HCT116 (cell line): ENCODE measurements at regions not wholly inside any gene's neighbourhood (a gene's known extent, or its start where the extent isn't known, plus 50 kb on each side); places are given as distances from the start of the nearest gene placed in this dataset.

Source experiments
- ATAC-seq: fragments of 200-7000 bp; cut with Tn5 transposase; 2 replicates; pipeline ENCODE4 v1.9.1; 2020; ENCODE audit warnings: mild to moderate bottlenecking, moderate library complexity
- BruUV-seq: library from RNA; stranded (reverse); fragments of 400-500 nt; replicated peaks from 2 replicates; lab custom pipeline; 2021; lab: Mats Ljungman, UMichigan
- CTCF ChIA-PET: fragments of 300-600 bp; sonication (Branson Sonifier 250); formaldehyde crosslinking; loops from one replicate; lab custom pipeline; 2021; ENCODE audit warnings: antibody characterized with exemption; lab: Charles Lee
- POLR2A ChIA-PET: fragments of 300-600, 350-600 bp; sonication (Branson Sonifier 250); formaldehyde crosslinking; loops from one replicate; lab custom pipeline; 2021; ENCODE audit warnings: antibody characterized with exemption; lab: Charles Lee
- RAD21 ChIA-PET, 2 experiments: fragments of 300-600 bp; sonication (Branson Sonifier 250); formaldehyde crosslinking; loops; one replicate each; lab custom pipeline; 2023; ENCODE audit warnings: low total read pairs in 2 of 2; ENCODE audit not compliant: uncharacterized antibody in 2 of 2, unreplicated experiment in 2 of 2, low non-redundant PET in 1 of 2; lab: Charles Lee
- DNase-seq: peaks from one replicate; pipeline ENCODE4 v3.0.0-alpha.2; 2010; ENCODE audit warnings: low read depth, low spot score
- H2AFZ ChIP-seq: fragments of 200-600 bp; shearing (Covaris generic), sonication (generic); 2 replicates; pipeline ENCODE4 v1.6.1; 2017; ENCODE audit warnings: low read depth, mixed run types, mixed read lengths, antibody characterized with exemption, low read length; ENCODE audit not compliant: poor library complexity, severe bottlenecking
- H3K27ac ChIP-seq: 2 replicates; pipeline ENCODE4 v1.5.1; 2012; ENCODE audit warnings: low read depth, low read length
- H3K27me3 ChIP-seq: fragments of 200-600 bp; sonication (generic); 2 replicates; pipeline ENCODE4 v1.6.1; 2016; ENCODE audit warnings: mixed run types, low read length, mixed read lengths; ENCODE audit not compliant: insufficient read depth
- H3K36me3 ChIP-seq, 2 experiments: fragments of 200-500 bp in 1 of 2; fragments of 200-600 bp in 1 of 2; sonication (Bioruptor generic) in 1 of 2; sonication (generic) in 1 of 2; 2 replicates each; pipeline versions ENCODE4 v1.5.1 to v1.6.1; 2014 to 2016; ENCODE audit warnings: low read length in 2 of 2, inconsistent platforms in 1 of 2, mixed read lengths in 1 of 2, mixed run types in 1 of 2; ENCODE audit not compliant: insufficient read depth in 2 of 2, control insufficient read depth in 1 of 2
- H3K4me1 ChIP-seq, 2 experiments: fragments of 200-600 bp in 1 of 2; sonication (generic) in 1 of 2; 2 replicates each; pipeline versions ENCODE4 v1.5.1 to v1.6.1; 2012 to 2017; ENCODE audit warnings: low read length in 2 of 2, inconsistent platforms in 1 of 2, mild to moderate bottlenecking in 1 of 2, mixed read lengths in 1 of 2, mixed run types in 1 of 2, moderate library complexity in 1 of 2; ENCODE audit not compliant: insufficient read depth in 2 of 2, control insufficient read depth in 1 of 2
- H3K4me2 ChIP-seq: fragments of 200-600 bp; sonication (generic); 2 replicates; pipeline ENCODE4 v1.6.1; 2017; ENCODE audit warnings: mixed run types, low read length, mixed read lengths
- H3K4me3 ChIP-seq, 2 experiments: fragments of 200-600 bp in 1 of 2; sonication (generic) in 1 of 2; replicated peaks in 1 of 2; 2 replicates each; pipeline ENCODE4 v1.5.1; 2011 to 2016; ENCODE audit warnings: low read length in 2 of 2, control low read depth in 1 of 2, low read depth in 1 of 2, mild to moderate bottlenecking in 1 of 2, mixed read lengths in 1 of 2, mixed run types in 1 of 2
- H3K79me2 ChIP-seq: fragments of 200-600 bp; sonication (generic); 2 replicates; pipeline ENCODE4 v1.6.1; 2017; ENCODE audit warnings: mild to moderate bottlenecking, mixed run types, low read length, moderate library complexity, mixed read lengths; ENCODE audit not compliant: insufficient read depth
- H3K9ac ChIP-seq: fragments of 200-600 bp; sonication (generic); 2 replicates; pipeline ENCODE4 v1.6.1; 2016; ENCODE audit warnings: low read length, mixed read lengths
- H3K9me2 ChIP-seq: fragments of 200-600 bp; sonication (generic), shearing (Covaris generic); 2 replicates; pipeline ENCODE4 v1.6.1; 2017; ENCODE audit warnings: mixed run types, mild to moderate bottlenecking, moderate library complexity; ENCODE audit not compliant: insufficient read depth
- H3K9me3 ChIP-seq, 2 experiments: fragments of 200-500 bp in 1 of 2; fragments of 200-600 bp in 1 of 2; sonication (Bioruptor generic) in 1 of 2; sonication (generic) in 1 of 2; 2 replicates each; pipeline ENCODE4 v1.6.1; 2014 to 2017; ENCODE audit warnings: low read length in 2 of 2, mixed read lengths in 2 of 2, inconsistent platforms in 1 of 2, low read depth in 1 of 2, mild to moderate bottlenecking in 1 of 2, mixed run types in 1 of 2, moderate library complexity in 1 of 2; ENCODE audit not compliant: control insufficient read depth in 1 of 2, insufficient read depth in 1 of 2
- H4K20me1 ChIP-seq: fragments of 200-600 bp; sonication (generic), shearing (Covaris generic); 2 replicates; pipeline ENCODE4 v1.6.1; 2017; ENCODE audit warnings: mixed run types, mild to moderate bottlenecking, moderate library complexity; ENCODE audit not compliant: insufficient read depth
- EGR1 ChIP-seq: IDR thresholded peaks from 2 replicates; pipeline ENCODE4 v1.6.1; 2012; ENCODE audit warnings: low read depth
- ELF1 ChIP-seq: IDR thresholded peaks from 2 replicates; pipeline ENCODE4 v1.6.1; 2012; ENCODE audit warnings: low read depth, borderline replicate concordance
- EZH2 ChIP-seq: fragments of 200-600 bp; sonication (generic); IDR thresholded peaks from 2 replicates; pipeline ENCODE4 v1.6.1; 2017; ENCODE audit warnings: antibody characterized with exemption, mixed run types
- RAD21 ChIP-seq: IDR thresholded peaks from 2 replicates; pipeline ENCODE4 v1.6.1; 2012; ENCODE audit warnings: low read depth, mild to moderate bottlenecking
- SIN3A ChIP-seq: IDR thresholded peaks from 2 replicates; pipeline ENCODE4 v1.6.1; 2012; ENCODE audit warnings: low read depth
- SP1 ChIP-seq: IDR thresholded peaks from 2 replicates; pipeline ENCODE4 v1.6.1; 2012; ENCODE audit warnings: low read depth
- YY1 ChIP-seq: IDR thresholded peaks from 2 replicates; pipeline ENCODE4 v1.6.1; 2011; ENCODE audit warnings: low read length, low read depth, moderate library complexity, mild to moderate bottlenecking; ENCODE audit not compliant: insufficient replicate concordance; ENCODE audit errors: extremely low read depth
- ZNF274 ChIP-seq: fragments of 200-500 bp; sonication (Bioruptor generic); IDR thresholded peaks from 2 replicates; pipeline ENCODE4 v1.6.1; 2014; ENCODE audit warnings: mild to moderate bottlenecking, low read depth, low read length, inconsistent platforms
- intact Hi-C: fragments of 100-400 bp; cut with micrococcal nuclease; formaldehyde crosslinking; loops from 2 replicates; pipeline ENCODE4 v1.10.0; 2022
- TF ChIP-seq, protein P1 (sequence below): IDR thresholded peaks from 2 replicates; pipeline ENCODE4 v1.6.1; 2012
- TF ChIP-seq, protein P2 (sequence below): IDR thresholded peaks from 2 replicates; pipeline ENCODE4 v1.6.1; 2011; ENCODE audit warnings: mild to moderate bottlenecking, low read length, moderate library complexity; ENCODE audit not compliant: insufficient replicate concordance; ENCODE audit errors: extremely low read depth

DNA sequence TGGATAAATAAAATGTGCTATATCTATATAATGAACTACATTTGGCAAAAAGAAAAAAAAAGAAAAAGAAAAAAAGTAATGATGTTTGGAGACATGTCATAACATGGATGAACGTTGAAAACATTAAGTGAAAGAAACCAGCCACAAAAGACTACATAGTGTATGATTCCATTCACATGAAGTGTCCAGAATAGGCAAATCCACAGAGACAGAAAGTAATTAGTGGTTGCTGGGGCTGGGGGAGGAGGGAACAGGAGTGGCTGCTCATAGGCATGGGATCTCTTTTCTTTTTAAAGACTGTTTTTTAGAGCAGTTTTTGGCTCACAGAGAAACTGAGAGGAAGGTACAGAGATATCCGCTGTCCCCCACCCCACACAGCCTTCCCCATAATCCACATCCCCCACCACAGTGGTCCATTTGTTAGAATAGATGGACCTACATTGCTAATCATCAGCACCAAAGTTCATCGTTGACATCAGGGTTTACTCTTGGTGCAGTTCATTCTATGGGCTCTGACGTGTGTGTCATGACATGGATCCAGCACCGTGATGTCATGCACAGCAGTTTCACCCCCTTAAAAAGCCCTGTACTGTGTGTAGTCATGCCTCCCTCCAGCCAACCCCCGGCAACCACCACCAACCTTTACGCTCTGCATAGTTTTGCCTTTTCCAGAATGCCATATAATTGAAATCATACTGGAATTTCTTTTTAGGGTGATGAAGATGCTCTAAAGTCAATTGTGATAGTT, 240.9 kb upstream of the RREB1 start:
- DNase-seq (no peak), ATAC-seq (no peak)
- H3K27me3 ChIP-seq, result no peaks in the 10 kb centered on the region
- no peak overlapping the region for H3K9ac ChIP-seq
- ChIA-PET RAD21 (no interaction called here), POLR2A (no interaction called here), CTCF (no interaction called here)
- no peak overlapping the region for H3K27ac ChIP-seq
- H3K9me2 ChIP-seq, result no peaks in the 10 kb centered on the region
- TF ChIP-seq YY1 (no peak), ZNF274 (no peak), EGR1 (no peak), SP1 (no peak), EZH2 (no peak), ELF1 (no peak), RAD21 (no peak), SIN3A (no peak)
- TF ChIP-seq, protein P1, sequence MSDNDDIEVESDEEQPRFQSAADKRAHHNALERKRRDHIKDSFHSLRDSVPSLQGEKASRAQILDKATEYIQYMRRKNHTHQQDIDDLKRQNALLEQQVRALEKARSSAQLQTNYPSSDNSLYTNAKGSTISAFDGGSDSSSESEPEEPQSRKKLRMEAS, result no peak
- TF ChIP-seq, protein P2, sequence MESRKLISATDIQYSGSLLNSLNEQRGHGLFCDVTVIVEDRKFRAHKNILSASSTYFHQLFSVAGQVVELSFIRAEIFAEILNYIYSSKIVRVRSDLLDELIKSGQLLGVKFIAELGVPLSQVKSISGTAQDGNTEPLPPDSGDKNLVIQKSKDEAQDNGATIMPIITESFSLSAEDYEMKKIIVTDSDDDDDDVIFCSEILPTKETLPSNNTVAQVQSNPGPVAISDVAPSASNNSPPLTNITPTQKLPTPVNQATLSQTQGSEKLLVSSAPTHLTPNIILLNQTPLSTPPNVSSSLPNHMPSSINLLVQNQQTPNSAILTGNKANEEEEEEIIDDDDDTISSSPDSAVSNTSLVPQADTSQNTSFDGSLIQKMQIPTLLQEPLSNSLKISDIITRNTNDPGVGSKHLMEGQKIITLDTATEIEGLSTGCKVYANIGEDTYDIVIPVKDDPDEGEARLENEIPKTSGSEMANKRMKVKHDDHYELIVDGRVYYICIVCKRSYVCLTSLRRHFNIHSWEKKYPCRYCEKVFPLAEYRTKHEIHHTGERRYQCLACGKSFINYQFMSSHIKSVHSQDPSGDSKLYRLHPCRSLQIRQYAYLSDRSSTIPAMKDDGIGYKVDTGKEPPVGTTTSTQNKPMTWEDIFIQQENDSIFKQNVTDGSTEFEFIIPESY, result no peak
- no TSS peak for BruUV-seq
- H3K79me2 ChIP-seq, result no peaks in the 10 kb centered on the region
- no peaks in the 10 kb centered on the region for H3K4me1 ChIP-seq
- no peaks in the 10 kb centered on the region for H3K36me3 ChIP-seq
- no peak overlapping the region for H2AFZ ChIP-seq
- H3K4me2 ChIP-seq, result no peak overlapping the region
- H3K4me3 ChIP-seq, result no peak overlapping the region
- peaks cover 0 to 3% of the 10 kb centered on the region in 2 experiments; a peak in 1 of 4 replicates for H3K9me3 ChIP-seq
- intact Hi-C loops, result no loop called here
- H4K20me1 ChIP-seq, result no peaks in the 10 kb centered on the region
